ENCODE measurements at regions not wholly inside any gene's neighbourhood (a gene's known extent, or its start where the extent isn't known, plus 50 kb on each side); places are given as distances from the start of the nearest gene placed in this dataset.

DNA sequence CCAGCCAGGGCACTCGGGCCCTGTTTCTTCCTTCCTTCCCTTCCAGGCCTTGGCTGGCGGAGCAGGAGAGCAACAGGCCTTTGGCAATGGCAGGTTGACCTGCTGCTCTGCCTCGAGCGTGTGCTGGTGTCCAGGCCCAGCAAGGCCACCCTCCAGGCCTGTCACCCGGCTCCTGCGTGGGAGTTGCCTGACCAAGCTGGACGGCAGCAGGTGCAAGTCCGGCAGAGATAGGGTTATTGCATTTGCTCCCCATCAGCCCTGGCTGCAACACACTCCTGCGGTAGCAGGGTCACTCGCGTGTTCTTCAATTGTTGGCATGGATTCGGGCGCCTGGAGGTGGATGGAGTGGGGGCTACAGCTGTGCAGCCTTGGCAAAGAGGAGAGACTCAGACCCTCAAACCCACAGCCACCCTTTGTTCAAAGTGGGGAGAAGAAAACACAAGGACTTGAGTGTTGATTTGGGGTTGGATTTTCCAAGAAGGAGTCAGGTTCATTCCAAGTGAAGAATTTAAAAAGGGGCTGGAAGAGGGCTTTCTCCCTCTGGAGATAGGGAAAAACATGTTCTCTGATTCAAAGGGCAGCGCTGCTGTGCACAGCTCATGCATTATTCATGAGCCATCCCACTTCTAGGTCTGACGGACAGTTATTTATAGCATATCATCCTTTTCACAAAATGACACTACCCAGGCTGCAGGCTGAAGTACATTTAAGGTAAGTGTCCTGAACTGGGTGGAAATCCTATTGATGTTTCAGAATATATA is 64.2 kb upstream of the PITRM1 start:
- Mint-ChIP-seq H3K9me3 (peaks cover 12% of the 10 kb centered on the region), H3K36me3 (no peaks in the 10 kb centered on the region), H3K27me3 (ENCODE audit: low read depth) (peaks cover 21% of the 10 kb centered on the region), H3K4me3 (no peak overlapping the region), H3K4me1 (peaks cover 3% of the 10 kb centered on the region), H3K27ac (no peak overlapping the region)
- TF ChIP-seq, protein P1, sequence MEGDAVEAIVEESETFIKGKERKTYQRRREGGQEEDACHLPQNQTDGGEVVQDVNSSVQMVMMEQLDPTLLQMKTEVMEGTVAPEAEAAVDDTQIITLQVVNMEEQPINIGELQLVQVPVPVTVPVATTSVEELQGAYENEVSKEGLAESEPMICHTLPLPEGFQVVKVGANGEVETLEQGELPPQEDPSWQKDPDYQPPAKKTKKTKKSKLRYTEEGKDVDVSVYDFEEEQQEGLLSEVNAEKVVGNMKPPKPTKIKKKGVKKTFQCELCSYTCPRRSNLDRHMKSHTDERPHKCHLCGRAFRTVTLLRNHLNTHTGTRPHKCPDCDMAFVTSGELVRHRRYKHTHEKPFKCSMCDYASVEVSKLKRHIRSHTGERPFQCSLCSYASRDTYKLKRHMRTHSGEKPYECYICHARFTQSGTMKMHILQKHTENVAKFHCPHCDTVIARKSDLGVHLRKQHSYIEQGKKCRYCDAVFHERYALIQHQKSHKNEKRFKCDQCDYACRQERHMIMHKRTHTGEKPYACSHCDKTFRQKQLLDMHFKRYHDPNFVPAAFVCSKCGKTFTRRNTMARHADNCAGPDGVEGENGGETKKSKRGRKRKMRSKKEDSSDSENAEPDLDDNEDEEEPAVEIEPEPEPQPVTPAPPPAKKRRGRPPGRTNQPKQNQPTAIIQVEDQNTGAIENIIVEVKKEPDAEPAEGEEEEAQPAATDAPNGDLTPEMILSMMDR (IDR thresholded peaks at IDR 0.05; ENCODE audit: unreplicated experiment): no peak
- no peak for DNase-seq (ENCODE audit: low spot score in 2 of 2, unreplicated experiment in 2 of 2)

DNA sequence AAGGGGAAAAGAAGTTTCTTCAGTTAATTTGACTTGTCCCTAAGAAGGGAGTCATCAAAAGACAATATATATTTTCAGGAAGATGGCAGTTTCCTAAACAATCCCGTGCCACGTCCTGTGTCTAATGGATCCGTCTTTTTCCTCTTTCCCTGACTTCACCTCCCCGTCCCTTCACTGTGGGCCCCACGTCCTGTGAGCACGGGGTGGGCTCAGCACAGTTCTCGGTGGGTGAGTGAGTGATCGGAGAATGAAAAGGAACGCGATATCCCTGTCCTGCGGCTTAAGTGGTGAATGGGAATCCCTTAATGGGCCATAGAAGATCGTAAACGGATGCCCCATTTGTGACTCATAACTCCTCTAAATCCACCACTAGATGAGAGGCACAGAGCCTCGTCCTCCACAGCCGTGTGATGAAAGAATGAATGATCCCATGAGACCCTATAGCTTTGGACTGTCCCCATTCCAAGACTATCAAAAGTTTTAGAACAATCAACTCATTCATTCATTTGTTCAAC is 63.5 kb upstream of the PITRM1 start:
- H3K27me3 Mint-ChIP-seq (ENCODE audit: low read depth): peaks cover 21% of the 10 kb centered on the region
- H3K36me3 Mint-ChIP-seq: no peaks in the 10 kb centered on the region
- no peak overlapping the region for H3K4me3 Mint-ChIP-seq
- TF ChIP-seq, protein P1 (IDR thresholded peaks at IDR 0.05; ENCODE audit: unreplicated experiment): no peak
- peaks cover 15% of the 10 kb centered on the region for H3K9me3 Mint-ChIP-seq
- no peak for DNase-seq (ENCODE audit: low spot score in 2 of 2, unreplicated experiment in 2 of 2)
- no peak overlapping the region for H3K27ac Mint-ChIP-seq
- H3K4me1 Mint-ChIP-seq: peaks cover 3% of the 10 kb centered on the region

- Mint-ChIP-seq H3K36me3 (no peaks in the 10 kb centered on the region), H3K27ac (no peak overlapping the region)
- TF ChIP-seq, protein P1 (IDR thresholded peaks at IDR 0.05; ENCODE audit: unreplicated experiment): no peak
These were observed 62.8 kb upstream of the PITRM1 start for GRCh38 chr10:3235395-3235794.

GRCh38 chr10:3233486-3233990 is 61.0 kb upstream of the PITRM1 start:
- TF ChIP-seq, protein P1 (IDR thresholded peaks at IDR 0.05; ENCODE audit: unreplicated experiment): no peak
- H3K27me3 Mint-ChIP-seq (ENCODE audit: low read depth): peaks cover 11% of the 10 kb centered on the region
- DNase-seq (ENCODE audit: low spot score in 2 of 2, unreplicated experiment in 2 of 2): no peak
- no peak overlapping the region for H3K4me3 Mint-ChIP-seq
- peaks cover 16% of the 10 kb centered on the region for H3K9me3 Mint-ChIP-seq
- H3K36me3 Mint-ChIP-seq: no peaks in the 10 kb centered on the region
- H3K27ac Mint-ChIP-seq: no peak overlapping the region
- no peaks in the 10 kb centered on the region for H3K4me1 Mint-ChIP-seq

More at GRCh38 chr10:3235395-3235794, 62.8 kb upstream of the PITRM1 start:
- DNase-seq (ENCODE audit: low spot score in 2 of 2, unreplicated experiment in 2 of 2): no peak
- no peak overlapping the region for H3K4me3 Mint-ChIP-seq
- H3K9me3 Mint-ChIP-seq: peaks cover 16% of the 10 kb centered on the region
- H3K4me1 Mint-ChIP-seq: peaks cover 3% of the 10 kb centered on the region
- peaks cover 21% of the 10 kb centered on the region for H3K27me3 Mint-ChIP-seq (ENCODE audit: low read depth)

DNA sequence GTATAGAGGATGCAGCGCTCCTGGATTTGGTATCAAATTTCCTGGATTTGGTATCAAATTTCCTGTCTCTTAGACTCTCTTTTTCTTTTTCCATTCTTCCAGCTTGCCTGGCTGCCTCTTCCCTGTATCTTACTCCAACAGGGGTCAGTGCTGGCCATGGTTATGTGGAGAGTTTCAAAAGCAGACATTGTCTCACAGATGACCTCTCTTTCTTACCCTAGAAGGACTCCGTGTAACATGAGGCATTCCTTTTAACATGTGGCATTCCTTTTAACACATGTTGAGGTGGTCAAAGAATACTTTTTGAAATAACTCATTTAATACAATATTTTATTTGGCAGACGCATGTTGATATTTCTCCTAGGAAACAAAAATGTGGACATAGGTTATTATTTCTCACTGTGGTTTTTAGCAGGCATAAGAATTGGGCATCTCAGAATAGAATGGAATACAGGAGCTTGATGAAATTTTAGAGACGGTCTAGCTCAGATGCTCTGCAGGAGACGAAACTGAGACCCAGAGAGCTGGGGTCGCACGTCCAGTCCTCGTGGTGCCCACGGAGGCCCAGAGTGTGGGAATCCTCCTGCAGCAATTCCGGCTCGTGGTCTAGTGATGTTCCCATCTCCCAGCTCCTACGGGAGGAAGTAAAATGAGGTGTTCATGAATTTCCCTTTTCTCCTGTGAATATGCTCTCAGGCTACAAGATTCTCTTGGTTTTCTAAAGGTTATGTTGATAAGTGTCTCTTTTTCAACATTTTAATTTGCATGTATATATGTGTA is 59.6 kb upstream of the PITRM1 start:
- no peak for DNase-seq (ENCODE audit: low spot score in 2 of 2, unreplicated experiment in 2 of 2)
- Mint-ChIP-seq H3K9me3 (peaks cover 16% of the 10 kb centered on the region), H3K36me3 (no peaks in the 10 kb centered on the region), H3K27me3 (ENCODE audit: low read depth) (no peaks in the 10 kb centered on the region), H3K27ac (no peak overlapping the region), H3K4me1 (peaks cover 11% of the 10 kb centered on the region), H3K4me3 (no peak overlapping the region)
- TF ChIP-seq, protein P1 (IDR thresholded peaks at IDR 0.05; ENCODE audit: unreplicated experiment): no peak

All from mesothelial cell of epicardium (in vitro differentiated cells).